IPS-18c (cell line): ENCODE measurements at regions not wholly inside any gene's neighbourhood (a gene's known extent, or its start where the extent isn't known, plus 50 kb on each side); places are given as distances from the start of the nearest gene placed in this dataset.
"Not testable (repeated sequence)": the region's sequence is repeated elsewhere in the genome, so short reads cannot be mapped to it uniquely, and the experiment has no call there.

Source experiments
- H3K4me3 ChIP-seq: 2 replicates; pipeline ENCODE4 v1.7.0; 2013; ENCODE audit warnings: low read depth, mild to moderate bottlenecking, low read length, moderate library complexity; ENCODE audit not compliant: insufficient read depth
- H3K9me3 ChIP-seq: one replicate; pipeline ENCODE4 v1.6.1; 2013; ENCODE audit warnings: mild to moderate bottlenecking, low read length, moderate library complexity; ENCODE audit not compliant: control insufficient read depth, insufficient read depth

DNA sequence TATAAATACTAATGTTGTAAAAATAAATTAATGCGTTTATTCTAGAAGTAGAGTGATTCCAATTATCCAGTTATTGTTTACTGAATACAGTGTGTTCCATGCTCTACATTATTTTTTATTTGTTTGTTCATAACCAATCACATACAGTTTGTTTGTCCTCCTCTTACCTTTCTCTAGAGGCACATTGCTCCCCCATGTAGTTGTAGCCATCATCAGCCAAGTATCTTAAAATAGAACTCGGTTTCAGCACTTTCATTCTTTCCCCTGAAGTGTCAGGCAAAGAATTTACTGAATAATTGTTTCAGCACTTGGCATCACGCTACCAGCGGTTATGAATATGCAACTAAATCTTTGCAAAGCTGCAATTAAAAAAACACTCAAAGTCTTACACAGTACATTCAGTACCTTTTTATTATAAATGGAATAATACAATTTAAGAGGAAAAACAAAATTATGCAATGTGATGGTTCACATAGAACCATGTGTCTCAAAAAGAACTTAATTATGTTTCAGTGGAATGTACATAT, 448.6 kb upstream of the ATP10A start:
- peaks cover 7% of the 10 kb centered on the region for H3K9me3 ChIP-seq
- no peak overlapping the region for H3K4me3 ChIP-seq

DNA sequence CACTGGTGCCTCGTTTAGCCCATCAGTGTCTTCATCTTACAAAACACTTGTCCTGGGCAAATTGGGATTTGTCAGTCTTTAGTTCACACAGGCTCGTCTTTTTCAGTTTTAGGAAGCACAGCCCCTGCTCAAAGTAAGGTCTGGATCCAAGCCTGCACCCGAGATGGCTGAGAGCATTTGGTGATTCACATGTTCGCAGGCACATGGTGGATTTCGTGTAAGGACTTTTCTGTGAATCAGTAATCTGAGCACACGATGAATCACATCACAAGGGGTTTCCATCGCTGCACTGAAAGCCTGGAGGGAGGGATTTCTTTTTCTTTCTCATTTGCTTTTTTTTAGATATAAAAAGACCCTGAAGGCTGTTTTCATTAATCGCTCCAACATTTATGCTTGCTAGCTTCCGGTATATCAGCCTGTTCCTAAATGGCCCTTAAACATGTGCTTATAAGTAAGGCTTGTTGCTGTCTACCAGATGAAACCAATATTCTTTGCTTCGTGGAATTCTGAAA, 435.6 kb upstream of the ATP10A start:
- Histone ChIP-seq H3K9me3 (peaks cover 6% of the 10 kb centered on the region), H3K4me3 (no peak overlapping the region)

DNA sequence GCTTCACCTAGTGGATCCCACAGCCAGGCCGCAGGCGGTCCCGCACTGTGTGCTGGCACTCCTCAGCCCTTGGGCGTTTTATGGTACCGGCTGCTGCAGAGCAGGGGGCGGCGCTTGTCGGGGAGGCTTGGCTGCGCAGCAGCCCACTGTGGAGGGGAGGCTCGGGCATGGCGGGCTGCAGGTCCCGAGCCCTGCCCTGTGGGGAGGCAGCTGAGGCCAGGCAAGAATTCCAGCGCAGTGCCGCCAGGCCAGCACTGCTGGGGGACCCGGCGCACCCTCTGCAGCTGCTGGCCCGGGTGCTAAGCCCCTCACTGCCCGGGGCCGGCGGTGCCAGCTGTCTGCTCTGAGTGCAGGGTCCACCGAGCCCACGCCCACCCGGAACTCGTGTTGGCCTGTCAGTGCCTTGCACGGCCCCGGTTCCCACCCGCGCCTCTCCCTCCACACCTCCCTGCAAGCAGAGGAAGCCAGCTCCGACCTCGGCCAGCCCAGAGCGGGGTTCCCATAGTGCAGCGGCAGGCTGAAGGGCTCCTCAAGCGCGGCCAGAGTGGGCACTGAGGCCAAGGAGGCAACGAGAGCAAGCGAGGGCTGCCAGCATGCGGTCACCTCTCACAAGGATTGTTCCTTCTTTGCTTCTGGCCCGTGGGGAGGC, 435.0 kb upstream of the ATP10A start:
- Histone ChIP-seq H3K9me3 (peaks cover 6% of the 10 kb centered on the region), H3K4me3 (no peak overlapping the region)

DNA sequence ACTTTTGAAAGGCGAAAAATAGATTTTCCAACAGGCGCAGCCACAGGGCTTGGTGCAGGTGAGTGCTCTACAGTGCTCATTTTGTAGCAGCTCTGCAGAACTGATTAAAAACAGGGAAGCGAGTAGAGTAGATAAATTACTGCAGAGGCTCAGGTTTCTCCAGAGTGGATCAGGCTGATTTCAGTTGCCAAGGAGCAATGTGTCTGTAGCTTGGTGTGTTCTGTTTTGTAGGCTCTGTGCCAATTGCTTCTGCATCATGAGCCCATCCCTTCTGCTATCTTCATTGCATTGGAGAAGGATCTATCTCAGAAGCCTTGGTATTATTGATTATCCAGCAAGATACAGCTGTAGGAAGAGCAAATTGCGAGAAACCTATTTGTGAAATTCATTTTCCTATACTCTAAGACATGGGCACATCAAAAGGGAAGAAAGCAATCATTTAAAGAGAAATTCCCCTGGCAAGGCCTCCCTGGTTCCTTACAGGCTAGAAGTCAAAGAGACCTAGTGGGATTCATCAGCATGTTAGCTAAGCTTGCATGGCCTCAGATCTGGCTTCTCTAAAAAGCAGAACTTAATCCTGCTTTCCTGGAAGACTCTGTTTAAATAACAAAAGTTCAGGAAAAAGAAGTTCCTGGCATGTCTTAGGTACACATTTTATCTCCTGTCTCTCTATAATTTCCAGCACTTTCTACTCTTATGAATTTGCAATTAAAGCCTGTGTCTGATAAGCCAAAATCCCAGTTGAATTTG, 432.4 kb upstream of the ATP10A start:
- H3K9me3 ChIP-seq, result peaks cover 6% of the 10 kb centered on the region
- no peak overlapping the region for H3K4me3 ChIP-seq

DNA sequence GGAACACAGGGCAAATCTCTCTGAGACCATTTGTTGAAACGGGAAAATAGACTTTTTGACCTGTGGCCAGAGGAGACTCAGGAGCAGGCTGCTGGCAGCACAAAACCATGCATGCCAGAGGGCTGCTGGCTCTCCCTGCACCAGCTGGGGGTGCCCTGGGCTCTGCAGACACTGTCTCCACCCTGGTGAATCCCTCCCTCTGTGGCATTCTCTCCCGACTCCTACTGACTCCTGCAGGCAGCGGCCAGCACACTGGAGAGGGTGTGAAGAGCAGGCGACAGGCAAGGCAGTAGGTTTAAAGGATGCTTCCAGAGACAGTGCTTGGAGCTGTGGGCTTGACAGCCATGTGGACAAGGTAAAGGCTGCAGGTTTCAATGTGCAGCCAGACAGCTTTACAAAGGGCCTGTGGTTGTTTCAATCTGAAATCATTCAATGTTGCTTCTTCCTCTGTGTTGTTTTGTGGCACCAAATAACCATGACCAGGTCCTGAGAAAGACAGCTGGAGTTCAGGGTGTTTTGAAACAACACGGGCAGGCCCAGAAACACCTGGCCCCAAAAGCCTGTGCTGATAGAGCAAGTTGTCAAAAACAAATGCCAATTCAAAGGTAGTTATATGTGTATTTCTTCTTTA, 431.0 kb upstream of the ATP10A start:
- Histone ChIP-seq H3K4me3 (no peak overlapping the region), H3K9me3 (peaks cover 6% of the 10 kb centered on the region)

DNA sequence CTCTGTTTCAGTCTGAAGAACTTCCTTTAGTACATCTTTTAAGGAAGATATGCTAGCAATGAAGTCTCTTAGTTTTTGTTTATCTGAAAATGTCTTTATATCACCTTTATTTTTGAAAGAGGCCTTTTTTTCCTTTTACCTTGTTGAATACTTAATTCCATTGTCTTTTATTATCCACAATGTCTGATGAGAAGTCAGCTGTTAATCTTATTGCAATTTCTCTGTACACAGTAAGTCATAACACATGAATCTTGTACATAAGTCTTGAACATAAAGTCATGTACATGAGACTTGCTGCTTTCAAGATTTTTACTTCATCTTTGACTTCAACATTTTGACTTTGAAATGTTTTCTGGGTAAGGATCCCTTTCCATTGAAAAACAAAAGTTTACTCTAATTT, 424.3 kb upstream of the ATP10A start:
- no peak overlapping the region for H3K4me3 ChIP-seq
- peaks cover 4% of the 10 kb centered on the region for H3K9me3 ChIP-seq

DNA sequence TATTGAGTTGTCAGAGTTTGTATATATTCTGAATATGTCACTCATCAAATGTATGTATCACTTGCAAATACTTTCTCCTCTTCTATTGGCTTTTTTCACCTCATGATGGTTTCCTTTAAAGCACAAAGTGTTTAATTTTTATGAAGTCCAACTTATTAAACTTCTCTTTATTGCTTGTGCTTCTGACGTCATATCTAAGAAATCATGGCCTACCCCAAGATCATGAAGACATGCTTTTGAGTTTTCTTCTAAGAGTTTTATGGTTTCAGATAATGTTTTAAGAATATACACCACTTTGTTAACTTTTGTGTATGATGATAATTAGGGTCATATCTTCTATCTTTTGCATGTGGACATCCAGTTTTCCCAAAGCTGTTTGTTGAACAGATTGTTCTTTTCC, 417.2 kb upstream of the ATP10A start:
- Histone ChIP-seq H3K4me3 (no peak overlapping the region), H3K9me3 (no peaks in the 10 kb centered on the region)

DNA sequence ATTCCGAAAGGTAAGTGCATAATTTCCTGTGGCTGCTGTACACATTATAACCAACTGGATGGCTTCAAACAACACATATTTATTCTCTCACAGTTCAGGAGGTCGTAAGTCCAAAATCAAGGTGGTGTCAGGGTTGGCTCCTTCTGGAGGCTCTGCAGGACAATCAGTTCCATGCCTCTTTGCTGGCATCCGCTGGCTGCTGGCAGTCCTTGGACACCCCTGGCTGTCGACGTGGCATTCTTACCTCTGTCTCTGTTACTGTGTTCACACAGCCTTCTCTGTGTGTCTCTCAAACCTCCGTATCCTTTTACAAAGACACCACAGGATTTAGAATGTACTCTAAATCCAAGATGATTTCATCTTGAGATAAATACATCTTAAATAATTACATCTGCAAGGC, 398.8 kb upstream of the ATP10A start:
- Histone ChIP-seq H3K9me3 (no peaks in the 10 kb centered on the region), H3K4me3 (no peak overlapping the region)

DNA sequence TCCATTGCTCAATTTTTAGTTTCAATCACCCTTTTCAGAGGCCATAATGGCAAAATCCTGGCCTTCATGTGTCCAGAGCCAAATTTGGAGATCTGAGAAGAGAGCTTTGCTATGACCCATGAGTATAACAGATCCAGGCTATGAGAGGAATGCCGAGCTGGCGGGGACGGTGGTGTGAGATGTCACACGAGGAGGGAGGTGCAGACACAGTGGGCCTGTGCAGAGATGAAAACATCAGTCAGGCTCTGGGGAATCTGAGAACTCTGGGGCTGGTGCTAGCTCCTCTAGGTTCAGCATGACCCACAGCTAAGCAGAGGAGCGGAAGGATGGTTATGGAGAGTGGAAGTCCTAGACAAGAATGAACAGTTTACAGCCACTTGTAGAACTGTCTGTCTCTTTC, 398.3 kb upstream of the ATP10A start:
- Histone ChIP-seq H3K9me3 (no peaks in the 10 kb centered on the region), H3K4me3 (no peak overlapping the region)

DNA sequence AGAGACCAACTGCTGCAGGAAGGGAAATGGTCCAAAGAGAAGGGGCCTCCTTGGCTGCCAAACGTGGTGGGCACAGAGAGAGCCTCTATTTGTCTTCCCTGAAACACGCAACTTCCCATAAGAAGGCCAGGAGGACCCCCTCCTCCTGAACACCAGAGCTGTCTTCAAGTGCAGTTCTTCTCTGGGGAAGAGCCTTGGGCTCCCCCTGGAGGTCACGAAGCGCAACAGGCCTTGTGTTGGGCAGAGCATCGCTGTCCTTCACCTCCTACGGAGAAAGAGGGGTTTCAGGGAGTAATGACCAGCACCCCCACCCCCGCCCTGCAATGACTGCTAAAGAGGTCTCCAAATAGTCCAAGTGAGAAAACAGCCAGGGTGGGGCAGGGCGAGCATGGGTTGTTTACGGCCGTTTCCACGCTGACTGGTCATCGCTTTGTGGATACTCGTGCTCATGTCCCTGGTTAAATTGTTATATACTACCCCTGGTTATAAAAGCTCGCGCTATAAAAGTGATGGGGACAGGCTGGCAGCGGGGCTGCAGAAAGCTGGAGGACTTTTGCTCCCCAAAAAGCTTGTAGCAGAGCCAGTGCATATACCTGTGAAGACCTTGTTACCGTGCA, 397.5 kb upstream of the ATP10A start:
- H3K4me3 ChIP-seq, result no peak overlapping the region

DNA sequence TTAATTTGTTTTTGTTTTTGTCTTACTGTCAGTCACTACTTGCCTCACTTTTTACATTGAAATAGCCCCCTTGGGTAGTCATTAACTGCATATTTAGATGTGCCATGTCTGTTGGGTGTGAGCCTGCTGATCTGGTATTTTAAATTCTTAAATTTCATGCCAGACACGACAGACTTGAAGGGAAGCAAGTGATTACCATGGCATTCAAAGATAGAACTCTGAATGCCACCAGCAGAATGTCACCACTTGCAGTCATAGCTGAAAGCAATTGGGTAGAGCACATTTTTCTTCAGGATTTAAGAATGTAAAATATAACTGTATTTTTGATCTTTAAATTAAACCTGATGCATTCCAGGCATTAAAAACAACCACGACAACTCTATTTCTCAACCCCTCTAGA, 396.5 kb upstream of the ATP10A start:
- no peak overlapping the region for H3K4me3 ChIP-seq
- H3K9me3 ChIP-seq, result no peaks in the 10 kb centered on the region

More for the DNA sequence above, 397.5 kb upstream of the ATP10A start:
- no peaks in the 10 kb centered on the region for H3K9me3 ChIP-seq

DNA sequence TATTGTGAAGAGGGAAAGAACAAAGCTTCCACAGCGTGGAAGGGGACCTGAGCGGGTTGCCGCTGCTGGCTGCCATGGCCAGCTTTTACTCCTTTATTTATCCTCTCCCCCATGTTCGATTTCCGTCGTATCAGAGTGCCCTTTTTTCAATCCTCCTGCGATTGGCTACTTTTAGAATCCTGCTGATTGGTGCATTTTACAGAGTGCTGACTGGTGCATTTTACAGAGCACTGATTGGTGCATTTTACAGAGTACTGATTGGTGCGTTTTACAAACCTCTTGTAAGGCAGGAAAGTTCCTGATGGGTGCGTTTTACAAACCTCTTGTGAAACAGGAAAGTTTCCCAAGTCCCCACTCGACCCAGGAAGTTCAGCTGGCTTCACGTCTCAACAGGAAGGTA, 381.7 kb upstream of the ATP10A start:
- H3K4me3 ChIP-seq, H3K9me3 ChIP-seq: not testable (repeated sequence)

DNA sequence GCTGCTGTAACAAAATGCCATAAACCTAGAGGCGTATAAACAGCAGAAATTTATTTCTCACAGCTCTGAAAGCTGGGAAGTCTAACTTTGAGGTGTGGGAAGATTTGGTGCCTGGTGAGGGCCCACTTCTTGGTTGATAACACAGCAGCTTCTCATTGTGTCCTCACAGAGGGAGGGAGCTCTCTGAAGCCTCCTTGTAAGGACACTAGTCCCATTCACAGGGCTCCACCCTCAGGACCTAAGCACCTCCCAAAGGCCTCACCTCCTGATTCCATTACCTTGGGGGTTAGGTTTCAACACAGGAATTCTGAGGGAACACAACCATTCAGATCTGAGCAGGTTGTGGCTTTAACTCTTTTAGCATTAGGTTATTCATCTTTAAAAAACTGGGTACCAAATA, 380.3 kb upstream of the ATP10A start:
- peaks cover 2% of the 10 kb centered on the region for H3K9me3 ChIP-seq
- H3K4me3 ChIP-seq, result no peak overlapping the region

DNA sequence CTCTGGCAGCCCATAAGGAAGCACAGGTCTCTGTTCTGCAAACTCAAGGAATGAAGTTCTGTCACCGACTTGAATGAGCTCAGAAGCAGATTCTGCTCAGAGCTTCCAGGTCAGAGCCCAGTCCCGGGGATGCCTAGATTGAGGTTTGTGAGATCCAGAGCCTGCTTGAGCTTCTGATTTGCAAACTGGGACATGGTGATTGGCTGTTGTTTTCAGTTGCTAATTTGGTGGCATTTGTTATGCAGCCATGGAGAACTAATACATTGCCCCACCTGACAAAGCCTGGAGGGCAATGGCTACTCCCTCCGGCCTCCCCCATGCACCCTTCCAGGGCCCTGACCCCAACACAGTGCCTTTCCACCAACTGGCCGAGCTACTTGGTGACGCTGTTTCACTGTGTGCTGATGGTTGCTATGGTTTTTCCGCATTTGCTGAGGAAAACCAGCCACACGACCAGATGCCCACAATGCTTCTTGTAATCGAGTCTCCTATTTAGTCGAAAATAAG, 379.5 kb upstream of the ATP10A start:
- H3K9me3 ChIP-seq, result peaks cover 2% of the 10 kb centered on the region
- no peak overlapping the region for H3K4me3 ChIP-seq

DNA sequence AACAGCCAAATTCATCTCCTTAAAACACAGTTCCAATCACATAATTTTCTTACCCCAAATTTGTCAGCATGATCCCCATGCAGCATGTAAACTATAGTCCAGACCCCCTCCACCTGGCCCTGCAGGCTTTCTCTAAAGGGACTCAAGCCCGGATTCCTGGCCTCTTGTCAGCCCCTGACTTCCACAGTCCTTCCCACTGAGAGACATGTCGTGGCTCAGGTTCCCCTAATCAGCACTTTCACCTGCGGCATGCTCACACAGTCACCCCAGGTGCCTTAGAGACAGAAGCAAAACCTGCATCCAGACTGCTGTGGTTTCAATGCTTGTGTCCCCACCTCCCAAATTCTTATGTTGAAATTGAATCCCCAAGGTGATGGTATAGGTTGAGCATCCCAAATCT, 372.7 kb upstream of the ATP10A start:
- H3K4me3 ChIP-seq, result no peak overlapping the region; the same call in 1 of the 2 replicates
- H3K9me3 ChIP-seq, result no peaks in the 10 kb centered on the region

DNA sequence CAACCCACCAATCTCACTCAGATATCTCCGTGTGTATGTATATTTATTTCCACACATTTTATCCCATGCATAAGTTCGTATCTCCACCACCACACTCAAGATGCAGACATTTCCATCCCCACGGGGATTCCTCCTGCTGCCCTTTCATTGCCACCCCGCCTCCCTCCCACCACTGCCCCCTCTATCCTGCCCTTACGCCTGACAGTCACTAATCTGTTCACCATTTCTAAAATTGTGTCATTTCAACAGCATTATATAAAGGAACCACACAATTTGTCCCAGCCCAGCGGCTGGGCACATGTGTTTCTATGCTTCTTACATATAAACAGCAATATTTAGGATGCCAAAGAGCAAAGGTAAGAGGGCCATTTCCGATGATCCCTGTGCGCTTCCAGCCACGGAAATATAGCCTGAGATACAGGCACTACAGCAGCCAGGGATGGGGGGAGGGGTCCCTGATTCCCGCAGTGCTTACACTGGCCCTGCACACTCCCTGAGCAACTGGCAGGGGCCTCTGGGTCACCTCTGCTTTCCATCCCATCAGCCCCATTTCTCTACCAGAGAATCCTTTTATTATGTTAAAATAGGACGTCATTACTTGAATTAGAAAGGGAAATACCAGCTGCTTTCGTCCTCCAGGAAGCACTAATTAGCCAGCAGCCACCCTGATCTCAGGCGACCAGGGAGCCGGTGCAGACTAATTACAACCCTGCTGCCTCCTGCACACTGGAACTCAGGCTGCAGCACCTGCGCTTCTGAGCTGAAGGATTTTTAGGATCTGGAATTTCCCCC, 372.0 kb upstream of the ATP10A start:
- Histone ChIP-seq H3K4me3 (peak overlapping the region; percentile 21; the same call in 1 of the 2 replicates), H3K9me3 (no peaks in the 10 kb centered on the region)

DNA sequence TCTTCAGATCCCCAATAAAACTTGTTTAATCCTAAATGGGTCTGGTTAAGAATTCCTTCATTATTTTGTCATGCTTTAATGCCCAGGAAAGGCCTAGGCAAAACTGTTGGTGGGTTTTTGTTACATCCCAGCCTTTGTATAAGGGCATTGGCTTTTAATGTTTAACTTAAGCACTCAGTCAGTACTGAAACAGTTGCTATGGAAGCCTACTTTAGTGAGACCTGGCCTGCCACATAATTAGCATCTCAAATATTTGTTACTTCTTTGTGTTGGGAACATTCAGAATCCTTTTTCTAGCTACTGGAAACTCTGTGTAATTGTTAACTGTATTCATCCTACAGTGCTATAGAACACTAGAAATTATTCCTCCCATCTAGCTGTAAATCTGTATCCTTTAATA, 369.6 kb upstream of the ATP10A start:
- no peaks in the 10 kb centered on the region for H3K9me3 ChIP-seq
- H3K4me3 ChIP-seq, result no peak overlapping the region
